ENCODE measurements at regions not wholly inside any gene's neighbourhood (a gene's known extent, or its start where the extent isn't known, plus 50 kb on each side); places are given as distances from the start of the nearest gene placed in this dataset.

- H3K27me3 ChIP-seq, result peaks cover 11% of the 10 kb centered on the region
- H3K4me3 ChIP-seq (ENCODE audit: low read depth in 1 of 2, low read length in 1 of 2), result no peak overlapping the region
- H3K27ac ChIP-seq, result no peak overlapping the region
- H3K9me3 ChIP-seq, result no peaks in the 10 kb centered on the region
- H3K4me1 ChIP-seq (ENCODE audit: control insufficient read depth in 1 of 2, insufficient read depth in 1 of 2, low read depth in 1 of 2, low read length in 1 of 2), result no peaks in the 10 kb centered on the region
- TF ChIP-seq CTCF (IDR thresholded peaks at IDR 0.05), result no peak
- no peaks in the 10 kb centered on the region for H3K36me3 ChIP-seq
These were observed 51.4 kb upstream of the MAP3K4 start for GRCh38 chr6:160940197-160940596.

Measured in neutrophil (primary cell).